Keratinocyte (primary cell): ENCODE measurements at regions not wholly inside any gene's neighbourhood (a gene's known extent, or its start where the extent isn't known, plus 50 kb on each side); places are given as distances from the start of the nearest gene placed in this dataset.

Experiments used
- DNase-seq: peaks from one replicate; pipeline ENCODE4 v3.0.0-alpha.2; 2011; ENCODE audit warnings: low read depth, missing footprints, low spot score
- FAIRE-seq: peaks from 2 replicates; lab custom pipeline; 2011; peaks lifted over from hg19 to GRCh38; lab: Jason Lieb, UNC
- H2AFZ ChIP-seq: 2 replicates; pipeline ENCODE4 v1.6.0; 2012; ENCODE audit warnings: low read length, control low read depth, inconsistent platforms; ENCODE audit not compliant: control insufficient read depth
- H3K27ac ChIP-seq: 2 replicates; pipeline ENCODE4 v1.5.1; 2011; ENCODE audit warnings: low read length; ENCODE audit not compliant: control insufficient read depth, insufficient read depth
- H3K27me3 ChIP-seq: 3 replicates; pipeline ENCODE4 v1.6.0; 2011; ENCODE audit warnings: low read length; ENCODE audit not compliant: control insufficient read depth, insufficient read depth; ENCODE audit errors: extremely low read depth
- H3K36me3 ChIP-seq, 2 experiments: 2 replicates in 1 of 2; 3 replicates in 1 of 2; pipeline ENCODE4 v1.5.1; 2011; ENCODE audit warnings: low read length in 2 of 2, mild to moderate bottlenecking in 1 of 2; ENCODE audit not compliant: control insufficient read depth in 2 of 2, insufficient read depth in 2 of 2; ENCODE audit errors: extremely low read depth in 1 of 2
- H3K4me1 ChIP-seq: 3 replicates; pipeline ENCODE4 v1.5.1; 2011; ENCODE audit warnings: low read length; ENCODE audit not compliant: control insufficient read depth, insufficient read depth; ENCODE audit errors: extremely low read depth
- H3K4me2 ChIP-seq: 3 replicates; pipeline ENCODE4 v1.6.0; 2011; ENCODE audit warnings: low read depth, low read length; ENCODE audit not compliant: control insufficient read depth, insufficient read depth; ENCODE audit errors: extremely low read depth
- H3K4me3 ChIP-seq, 3 experiments: fragments of 200-600 bp in 1 of 3; sonication (generic) in 1 of 3; 2 replicates in 2 of 3; 3 replicates in 1 of 3; pipeline ENCODE4 v1.5.1; 2011 to 2016; ENCODE audit warnings: low read length in 3 of 3, mild to moderate bottlenecking in 3 of 3, control low read depth in 2 of 3, inconsistent platforms in 1 of 3, low read depth in 1 of 3, mixed read lengths in 1 of 3, mixed run types in 1 of 3, moderate library complexity in 1 of 3; ENCODE audit not compliant: control insufficient read depth in 2 of 3, insufficient read depth in 2 of 3; ENCODE audit errors: extremely low read depth in 1 of 3
- H3K79me2 ChIP-seq: 2 replicates; pipeline ENCODE4 v1.6.0; 2012; ENCODE audit warnings: low read length; ENCODE audit not compliant: control insufficient read depth, insufficient read depth
- H3K9ac ChIP-seq: 3 replicates; pipeline ENCODE4 v1.6.0; 2011; ENCODE audit warnings: low read length; ENCODE audit not compliant: control insufficient read depth, insufficient read depth; ENCODE audit errors: extremely low read depth
- H3K9me1 ChIP-seq: 3 replicates; pipeline ENCODE4 v1.6.0; 2011; ENCODE audit warnings: low read length; ENCODE audit not compliant: control insufficient read depth, insufficient read depth; ENCODE audit errors: extremely low read depth
- H3K9me3 ChIP-seq: 2 replicates; pipeline ENCODE4 v1.5.1; 2012; ENCODE audit warnings: low read depth, low read length; ENCODE audit not compliant: control insufficient read depth
- H4K20me1 ChIP-seq: 3 replicates; pipeline ENCODE4 v1.6.0; 2011; ENCODE audit warnings: low read length; ENCODE audit not compliant: control insufficient read depth, insufficient read depth; ENCODE audit errors: extremely low read depth
- CTCF ChIP-seq, 3 experiments: IDR thresholded peaks in 1 of 3; conservative IDR thresholded peaks in 1 of 3; optimal IDR thresholded peaks in 1 of 3; 2 replicates in 2 of 3; 3 replicates in 1 of 3; pipeline versions ENCODE3 to v1.5.1; 2011; ENCODE audit warnings: low read length in 3 of 3, mild to moderate bottlenecking in 3 of 3, moderate library complexity in 2 of 3, control low read depth in 1 of 3, inconsistent platforms in 1 of 3; ENCODE audit not compliant: insufficient read depth in 2 of 3; ENCODE audit errors: extremely low read depth in 1 of 3
- EZH2 ChIP-seq: IDR thresholded peaks from one replicate; pipeline ENCODE4 v1.6.1; 2012; ENCODE audit warnings: inconsistent platforms, mild to moderate bottlenecking, low read length, moderate library complexity
- dilution Hi-C: fragments of 300-500 bp; cut with MboI; formaldehyde crosslinking; loops from one replicate; pipeline ENCODE4 v1.7.0; 2020; ENCODE audit warnings: low sequenced_read_pairs; ENCODE audit not compliant: extremely low pct_ligation_motif_present

- dilution Hi-C loops: no loop called here
- TF ChIP-seq EZH2 (no peak), CTCF (optimal IDR thresholded peaks at IDR 0.05 in 1 of 3, IDR thresholded peaks at IDR 0.05 in 1 of 3, conservative IDR thresholded peaks at IDR 0.05 in 1 of 3; ENCODE audit: extremely low read depth in 1 of 3, insufficient read depth in 2 of 3, low read length in 3 of 3) (no peak)
- DNase-seq: no peak
Measured at GRCh38 chr4:179543771-179544170, 2101.5 kb upstream of the AGA start.

GRCh38 chr4:179544496-179544895 lies 2102.3 kb upstream of the AGA start:
- dilution Hi-C loops: no loop called here
- TF ChIP-seq EZH2 (no peak), CTCF (optimal IDR thresholded peaks at IDR 0.05 in 1 of 3, IDR thresholded peaks at IDR 0.05 in 1 of 3, conservative IDR thresholded peaks at IDR 0.05 in 1 of 3; ENCODE audit: extremely low read depth in 1 of 3, insufficient read depth in 2 of 3, low read length in 3 of 3) (no peak)

More at GRCh38 chr4:179543771-179544170, 2101.5 kb upstream of the AGA start:
- no peaks in the 10 kb centered on the region for H4K20me1 ChIP-seq
- no peak overlapping the region for H3K4me3 ChIP-seq
- no peak overlapping the region for H2AFZ ChIP-seq
- no peaks in the 10 kb centered on the region for H3K27me3 ChIP-seq
- H3K9me1 ChIP-seq: no peaks in the 10 kb centered on the region
- no peak for FAIRE-seq
- H3K9ac ChIP-seq: no peak overlapping the region
- H3K27ac ChIP-seq: no peak overlapping the region
- no peaks in the 10 kb centered on the region for H3K4me1 ChIP-seq
- no peak overlapping the region for H3K4me2 ChIP-seq
- H3K36me3 ChIP-seq: no peaks in the 10 kb centered on the region
- H3K9me3 ChIP-seq: no peaks in the 10 kb centered on the region
- no peaks in the 10 kb centered on the region for H3K79me2 ChIP-seq

More at GRCh38 chr4:179544496-179544895, 2102.3 kb upstream of the AGA start:
- Histone ChIP-seq H4K20me1 (no peaks in the 10 kb centered on the region), H3K79me2 (no peaks in the 10 kb centered on the region), H3K9me1 (no peaks in the 10 kb centered on the region), H3K4me3 (no peak overlapping the region), H3K9ac (no peak overlapping the region), H3K36me3 (no peaks in the 10 kb centered on the region), H3K27ac (no peak overlapping the region), H3K27me3 (no peaks in the 10 kb centered on the region), H2AFZ (no peak overlapping the region), H3K4me2 (no peak overlapping the region), H3K4me1 (no peaks in the 10 kb centered on the region), H3K9me3 (no peaks in the 10 kb centered on the region)
- DNase-seq (no peak), FAIRE-seq (no peak)
